ENCODE measurements at regions not wholly inside any gene's neighbourhood (a gene's known extent, or its start where the extent isn't known, plus 50 kb on each side); places are given as distances from the start of the nearest gene placed in this dataset.

GRCh38 chr10:8825611-8826010 lies 771.1 kb downstream of the GATA3 start:
- TF ChIP-seq EZH2 (IDR thresholded peaks at IDR 0.05; ENCODE audit: low read depth), result no peak
- TF ChIP-seq, protein P1, sequence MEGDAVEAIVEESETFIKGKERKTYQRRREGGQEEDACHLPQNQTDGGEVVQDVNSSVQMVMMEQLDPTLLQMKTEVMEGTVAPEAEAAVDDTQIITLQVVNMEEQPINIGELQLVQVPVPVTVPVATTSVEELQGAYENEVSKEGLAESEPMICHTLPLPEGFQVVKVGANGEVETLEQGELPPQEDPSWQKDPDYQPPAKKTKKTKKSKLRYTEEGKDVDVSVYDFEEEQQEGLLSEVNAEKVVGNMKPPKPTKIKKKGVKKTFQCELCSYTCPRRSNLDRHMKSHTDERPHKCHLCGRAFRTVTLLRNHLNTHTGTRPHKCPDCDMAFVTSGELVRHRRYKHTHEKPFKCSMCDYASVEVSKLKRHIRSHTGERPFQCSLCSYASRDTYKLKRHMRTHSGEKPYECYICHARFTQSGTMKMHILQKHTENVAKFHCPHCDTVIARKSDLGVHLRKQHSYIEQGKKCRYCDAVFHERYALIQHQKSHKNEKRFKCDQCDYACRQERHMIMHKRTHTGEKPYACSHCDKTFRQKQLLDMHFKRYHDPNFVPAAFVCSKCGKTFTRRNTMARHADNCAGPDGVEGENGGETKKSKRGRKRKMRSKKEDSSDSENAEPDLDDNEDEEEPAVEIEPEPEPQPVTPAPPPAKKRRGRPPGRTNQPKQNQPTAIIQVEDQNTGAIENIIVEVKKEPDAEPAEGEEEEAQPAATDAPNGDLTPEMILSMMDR (conservative IDR thresholded peaks at IDR 0.05), result no peak
